Lower leg skin (tissue), 4 donors: ENCODE measurements at regions not wholly inside any gene's neighbourhood (a gene's known extent, or its start where the extent isn't known, plus 50 kb on each side); places are given as distances from the start of the nearest gene placed in this dataset.

Source experiments
- DNase-seq, 2 donors: peaks; one replicate each; pipeline ENCODE4 v3.0.0-alpha.2; 2019; ENCODE audit warnings: low spot score in 2 of 2
- H3K4me3 ChIP-seq: fragments of 200-600 bp; sonication (generic); 2 replicates; pipeline ENCODE4 v1.5.1; 2017; ENCODE audit warnings: mild to moderate bottlenecking, low read depth; ENCODE audit not compliant: poor library complexity, severe bottlenecking
- CTCF ChIP-seq, 3 donors: fragments of 450-650 bp; IDR thresholded peaks; one replicate each; pipeline ENCODE4 v1.5.1; 2016; ENCODE audit warnings: antibody characterized with exemption in 3 of 3, mild to moderate bottlenecking in 3 of 3, moderate library complexity in 2 of 3
- POLR2A ChIP-seq, 2 donors: fragments of 450-650 bp; IDR thresholded peaks; one replicate each; pipeline ENCODE4 v1.6.1; 2016 to 2017; ENCODE audit warnings: antibody characterized with exemption in 2 of 2, mild to moderate bottlenecking in 1 of 2, moderate library complexity in 1 of 2
- WGBS, 2 donors: methylation state at CpG; one replicate each; pipeline ENCODE4 v1.1.5; 2018; 5-methylcytosine and 5-hydroxymethylcytosine counted together
- intact Hi-C: fragments of 100-400 bp; cut with DNase I; formaldehyde crosslinking; loops from one replicate; pipeline ENCODE4 v1.15.0; 2023; ENCODE audit warnings: low total_unique reads

- H3K4me3 ChIP-seq = no peak overlapping the region
- DNase-seq = no peak
- TF ChIP-seq CTCF (IDR thresholded peaks at IDR 0.05) (no peak), POLR2A (IDR thresholded peaks at IDR 0.05) (no peak)
- intact Hi-C loops = no loop called here
Measured at GRCh38 chr3:137199678-137200077, 241.9 kb downstream of the IL20RB start.

GRCh38 chr3:137201066-137201465 is 243.3 kb downstream of the IL20RB start:
- no peak for DNase-seq
- WGBS, 2 donors = 83 to 86% methylated on average over 3 of the region's 3 CpGs
- H3K4me3 ChIP-seq = no peak overlapping the region
- intact Hi-C loops = no loop called here
- no peak for TF ChIP-seq POLR2A (IDR thresholded peaks at IDR 0.05)
- no peak for TF ChIP-seq CTCF (IDR thresholded peaks at IDR 0.05)

GRCh38 chr3:137202941-137203340 is 245.2 kb downstream of the IL20RB start:
- intact Hi-C loops = no loop called here
- TF ChIP-seq CTCF (IDR thresholded peaks at IDR 0.05) = no peak
- TF ChIP-seq POLR2A (IDR thresholded peaks at IDR 0.05) = no peak
- WGBS, 2 donors = 76 to 81% methylated on average over 5 of the region's 5 CpGs
- H3K4me3 ChIP-seq = no peak overlapping the region
- DNase-seq = no peak

DNA sequence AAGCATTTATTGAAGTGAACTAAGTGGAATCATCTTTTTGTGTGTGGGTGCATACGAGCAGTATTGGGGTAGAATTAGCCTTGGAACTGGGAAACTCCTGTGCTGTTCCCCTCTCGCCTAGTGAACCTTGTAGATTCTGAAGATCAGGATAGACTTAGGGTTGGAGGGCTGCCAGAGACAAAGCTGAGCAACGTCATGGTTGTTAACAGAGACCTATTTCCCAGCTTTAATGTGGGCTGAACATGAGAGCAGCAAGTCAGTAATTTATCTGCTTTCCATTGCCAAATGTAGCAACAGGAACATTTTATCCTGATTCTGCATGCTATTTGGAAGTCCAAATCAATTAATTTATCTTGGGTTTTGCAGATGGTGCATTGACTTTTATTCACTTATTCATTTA is 246.6 kb downstream of the IL20RB start:
- intact Hi-C loops = no loop called here

GRCh38 chr3:137205394-137206045 is 247.7 kb downstream of the IL20RB start:
- DNase-seq = no peak
- 60 to 63% methylated on average over 5 of the region's 5 CpGs for WGBS, 2 donors
- TF ChIP-seq POLR2A (IDR thresholded peaks at IDR 0.05) = no peak
- no peak for TF ChIP-seq CTCF (IDR thresholded peaks at IDR 0.05)
- intact Hi-C loops = no loop called here
- no peak overlapping the region for H3K4me3 ChIP-seq

More for the DNA sequence above, 246.6 kb downstream of the IL20RB start:
- H3K4me3 ChIP-seq = no peak overlapping the region
- no peak for DNase-seq
- no peak for TF ChIP-seq CTCF (IDR thresholded peaks at IDR 0.05)
- TF ChIP-seq POLR2A (IDR thresholded peaks at IDR 0.05) = no peak
- WGBS, 2 donors = 57 to 63% methylated on average over 3 of the region's 3 CpGs

- WGBS, 2 donors = 92 to 96% methylated on average over 1 of the region's 1 CpG
- no peak overlapping the region for H3K4me3 ChIP-seq
- intact Hi-C loops = no loop called here
- TF ChIP-seq CTCF (IDR thresholded peaks at IDR 0.05) (no peak), POLR2A (IDR thresholded peaks at IDR 0.05) (no peak)
- no peak for DNase-seq
Measured at GRCh38 chr3:137207616-137208015, 249.8 kb downstream of the IL20RB start.
